ENCODE measurements at regions not wholly inside any gene's neighbourhood (a gene's known extent, or its start where the extent isn't known, plus 50 kb on each side); places are given as distances from the start of the nearest gene placed in this dataset.

- no peak for DNase-seq
Measured at GRCh38 chr2:238771218-238771617, 76.7 kb upstream of the TWIST2 start.

- no peak for DNase-seq
Measured at GRCh38 chr2:238771639-238772038, 76.2 kb upstream of the TWIST2 start.

- no peak for DNase-seq
Measured at GRCh38 chr2:238772635-238773297, 75.1 kb upstream of the TWIST2 start.

- DNase-seq, result no peak
Measured at GRCh38 chr2:238773472-238773871, 74.4 kb upstream of the TWIST2 start.

GRCh38 chr2:238774071-238774470 lies 73.8 kb upstream of the TWIST2 start:
- DNase-seq, result no peak

- DNase-seq, result no peak
Measured at GRCh38 chr2:238774980-238775509, 72.8 kb upstream of the TWIST2 start.

GRCh38 chr2:238775591-238775990 lies 72.3 kb upstream of the TWIST2 start:
- no peak for DNase-seq

GRCh38 chr2:238776003-238776760 lies 71.7 kb upstream of the TWIST2 start:
- peak; percentile 3 to 9 for DNase-seq

GRCh38 chr2:238776761-238777046 lies 71.2 kb upstream of the TWIST2 start:
- peak in 1 of 2 donors; percentile 1 for DNase-seq

- DNase-seq, result peak in 1 of 2 donors; percentile 2
Measured at GRCh38 chr2:238777369-238778067, 70.4 kb upstream of the TWIST2 start.

- DNase-seq, result peak; percentile 13 to 62
Measured at GRCh38 chr2:238784671-238785527, 63.0 kb upstream of the TWIST2 start.

GRCh38 chr2:238785528-238785860 lies 62.4 kb upstream of the TWIST2 start:
- no peak for DNase-seq

- no peak for DNase-seq
Measured at GRCh38 chr2:238786379-238786778, 61.5 kb upstream of the TWIST2 start.

- no peak for DNase-seq
Measured at GRCh38 chr2:238786792-238787490, 60.9 kb upstream of the TWIST2 start.

GRCh38 chr2:238787501-238787900 lies 60.4 kb upstream of the TWIST2 start:
- DNase-seq, result no peak

GRCh38 chr2:238789317-238789806 lies 58.5 kb upstream of the TWIST2 start:
- no peak for DNase-seq

GRCh38 chr2:238790126-238790832 lies 57.6 kb upstream of the TWIST2 start:
- DNase-seq, result no peak

- DNase-seq, result no peak
Measured at GRCh38 chr2:238790833-238791230, 57.1 kb upstream of the TWIST2 start.

- DNase-seq, result no peak
Measured at GRCh38 chr2:238791354-238791753, 56.5 kb upstream of the TWIST2 start.

GRCh38 chr2:238793306-238793705 lies 54.6 kb upstream of the TWIST2 start:
- DNase-seq, result no peak

GRCh38 chr2:238793801-238794449 lies 54.0 kb upstream of the TWIST2 start:
- DNase-seq, result no peak

Data from inflammatory macrophage treated with lipopolysaccharide for 1 hour (primary cell).